GM19463 (cell line): ENCODE measurements at regions not wholly inside any gene's neighbourhood (a gene's known extent, or its start where the extent isn't known, plus 50 kb on each side); places are given as distances from the start of the nearest gene placed in this dataset.
A peak's percentile ranks its signal among the peaks of the same experiment; 100 is the strongest.
"Not testable (repeated sequence)": the region's sequence is repeated elsewhere in the genome, so short reads cannot be mapped to it uniquely, and the experiment has no call there.

ENCODE experiments used
- ATAC-seq: cut with Tn5 transposase; IDR thresholded peaks from one replicate; pipeline ENCODE4 v1.9.1; 2021; ENCODE audit warnings: mild to moderate bottlenecking, moderate library complexity; ENCODE audit not compliant: unreplicated experiment

DNA sequence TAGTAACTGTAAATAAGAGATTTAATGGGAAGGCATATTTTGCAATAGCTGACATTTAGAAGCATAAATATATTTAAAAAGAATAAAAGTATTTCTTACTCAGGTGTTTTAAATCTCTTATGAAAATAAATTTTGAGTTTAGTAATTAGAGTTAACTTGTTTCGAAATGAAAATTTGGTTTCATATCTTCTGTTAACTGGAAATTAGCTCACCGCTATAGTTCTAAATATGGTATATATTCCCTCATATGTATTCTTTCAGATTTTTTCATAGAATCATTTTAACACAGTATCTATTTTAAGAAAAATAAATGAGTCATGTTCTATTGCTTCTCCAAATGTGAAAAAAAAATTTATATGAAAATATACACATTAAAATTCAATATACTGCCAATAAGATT is 434.1 kb downstream of the DTWD2 start:
- ATAC-seq, result no peak

- no peak for ATAC-seq
Measured at GRCh38 chr5:118553662-118554061, 434.7 kb downstream of the DTWD2 start.

DNA sequence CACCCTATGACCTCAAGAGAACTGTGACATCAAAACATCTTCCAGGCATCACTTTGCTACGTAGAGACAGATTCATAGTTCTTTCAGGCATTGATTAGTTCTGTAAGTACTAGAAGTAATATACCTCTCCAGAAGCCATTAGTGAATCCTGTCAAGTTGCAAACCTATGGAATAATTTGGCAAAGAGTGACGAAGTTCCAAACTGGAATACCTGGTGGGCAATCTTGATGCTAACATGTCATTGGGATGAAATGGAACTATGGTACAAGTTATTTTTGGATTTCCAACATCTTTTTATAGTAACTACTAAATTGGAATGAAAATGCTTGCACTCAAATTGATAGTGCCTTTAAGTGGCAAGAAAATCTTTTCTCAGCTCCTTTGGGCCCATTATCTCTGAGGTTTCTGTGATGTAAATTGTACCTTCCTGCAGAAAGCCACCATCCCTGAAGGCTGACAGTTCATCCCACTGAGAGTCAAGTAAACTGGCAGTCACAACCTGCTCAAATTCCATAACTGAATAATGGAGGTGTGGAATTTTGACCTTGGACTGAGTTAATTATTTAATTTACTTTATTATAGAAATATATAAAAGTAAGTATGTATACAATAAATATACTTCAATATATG is 435.5 kb downstream of the DTWD2 start:
- no peak for ATAC-seq

- ATAC-seq, result no peak
Measured at GRCh38 chr5:118552146-118552545, 436.2 kb downstream of the DTWD2 start.

DNA sequence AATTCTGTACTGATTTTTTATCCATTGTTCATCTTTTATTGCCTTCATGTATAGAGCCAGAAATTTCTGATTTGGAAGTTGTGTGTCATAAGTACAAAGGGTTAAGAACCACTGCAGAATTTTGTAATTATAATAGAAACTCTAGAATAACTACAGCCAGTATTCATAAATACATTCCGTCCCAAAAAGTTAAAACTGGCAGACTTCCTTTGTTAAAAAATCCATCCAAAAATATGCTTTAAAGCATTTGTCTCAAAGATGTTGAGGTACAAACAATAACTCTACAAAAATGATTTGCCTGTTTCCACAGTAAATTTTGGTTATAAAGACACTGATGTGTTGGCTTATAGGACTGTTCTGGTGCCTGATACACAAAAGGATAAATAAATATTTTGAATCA is 436.6 kb downstream of the DTWD2 start:
- ATAC-seq, result no peak

GRCh38 chr5:118551031-118551430 is 437.3 kb downstream of the DTWD2 start:
- no peak for ATAC-seq

- no peak for ATAC-seq
Measured at GRCh38 chr5:118548761-118549720, 439.3 kb downstream of the DTWD2 start.

GRCh38 chr5:118545470-118545869 is 442.9 kb downstream of the DTWD2 start:
- ATAC-seq, result no peak

DNA sequence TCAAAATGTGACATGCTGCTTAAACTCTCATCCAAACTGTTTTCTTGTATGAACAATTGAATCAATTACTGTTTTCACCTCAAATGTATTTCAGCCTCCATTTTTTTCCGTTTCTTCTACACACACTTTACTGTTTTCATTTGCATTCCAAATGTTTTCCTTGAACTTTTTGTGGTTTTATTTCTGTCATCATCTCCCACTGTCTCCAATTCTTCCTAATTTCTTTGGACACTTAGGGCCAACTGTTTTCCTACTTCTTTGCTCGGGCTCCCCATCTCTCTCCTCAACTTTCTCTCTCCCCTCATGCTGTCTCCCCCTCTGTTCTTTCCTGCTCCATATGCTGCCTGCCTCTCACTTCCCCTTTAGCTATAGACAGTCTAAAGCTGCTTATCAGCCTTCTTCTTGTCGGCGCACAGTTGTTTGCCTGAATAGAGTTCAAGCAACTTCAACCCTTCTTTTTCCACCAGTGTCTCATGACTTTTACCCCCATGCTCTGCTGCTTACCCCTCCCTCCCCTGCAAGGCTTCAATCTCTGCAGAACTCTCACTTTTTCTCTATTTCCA is 443.4 kb downstream of the DTWD2 start:
- ATAC-seq, result no peak

GRCh38 chr5:118533923-118534322 is 454.4 kb downstream of the DTWD2 start:
- ATAC-seq, result no peak

DNA sequence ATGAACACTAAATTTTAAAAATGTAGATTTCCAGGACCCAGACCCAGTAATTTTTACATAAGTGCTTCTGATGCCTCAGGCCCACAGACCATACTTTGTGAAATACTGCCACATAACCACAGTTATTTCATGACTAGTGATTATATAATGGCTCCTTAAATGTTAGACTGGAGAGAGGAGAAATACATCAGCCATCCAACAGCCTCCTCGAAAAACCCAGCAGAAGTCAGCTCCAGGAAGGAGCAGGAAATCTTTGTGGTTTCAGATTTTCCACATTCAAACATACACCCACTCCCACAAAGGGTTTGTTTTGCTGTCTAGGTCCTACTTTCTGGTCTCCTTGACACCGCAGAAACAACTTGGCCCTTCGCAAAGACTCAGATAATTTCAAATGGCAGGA is 455.2 kb downstream of the DTWD2 start:
- no peak for ATAC-seq

DNA sequence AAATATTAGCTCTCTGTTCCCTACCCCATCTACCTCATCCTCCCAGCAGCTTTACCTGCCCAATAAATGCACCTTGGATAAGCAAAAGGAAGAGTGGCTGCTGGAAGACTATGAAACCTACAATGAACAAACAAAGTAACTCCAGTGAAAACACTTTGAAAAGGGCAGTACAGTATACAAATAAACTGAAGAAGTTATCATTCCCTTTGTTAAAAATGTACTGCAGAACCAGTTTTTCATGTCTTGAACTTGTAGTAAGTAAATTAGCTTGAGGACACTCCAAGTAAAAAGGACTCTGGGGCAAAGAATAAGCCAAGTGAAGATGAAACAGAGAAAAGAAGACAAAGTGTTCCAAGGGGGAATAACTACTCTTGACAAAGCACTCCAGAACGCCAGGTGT is 457.1 kb downstream of the DTWD2 start:
- no peak for ATAC-seq

DNA sequence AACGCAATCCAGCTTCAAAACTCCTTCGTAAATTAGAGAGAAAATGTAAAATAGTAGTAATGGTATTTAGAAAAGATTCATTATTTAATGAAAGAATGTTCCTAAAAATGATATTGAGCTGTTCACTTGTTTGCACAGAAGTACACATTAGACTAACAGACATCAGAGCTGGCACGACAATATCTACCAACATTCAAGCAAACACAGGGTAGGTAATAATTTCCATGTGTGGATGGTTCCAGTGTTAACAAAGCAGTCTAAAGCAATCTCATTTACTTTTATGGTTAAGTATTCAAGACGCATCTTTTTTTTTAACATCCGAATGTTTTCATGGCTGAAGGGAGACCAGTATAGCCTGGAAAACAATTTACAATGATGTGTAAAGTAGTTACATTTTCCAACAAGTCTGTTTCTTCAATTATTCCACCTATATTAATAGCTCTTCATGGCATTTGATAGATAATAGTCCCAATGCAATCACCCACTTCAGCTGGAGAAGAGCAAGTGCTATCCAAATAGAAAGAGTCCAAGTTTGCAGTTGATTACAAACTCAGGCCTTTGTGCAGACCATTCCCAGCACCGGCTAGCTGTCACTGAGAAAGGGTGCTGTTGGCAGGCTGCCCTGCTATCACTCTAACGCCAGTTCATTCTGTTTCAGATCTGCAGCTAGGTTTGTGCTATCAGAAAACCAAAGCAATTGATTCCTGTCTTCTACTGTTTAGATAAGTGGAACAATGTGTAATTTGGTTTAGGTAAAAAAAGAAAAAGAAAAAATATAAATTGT is 458.8 kb downstream of the DTWD2 start:
- no peak for ATAC-seq

DNA sequence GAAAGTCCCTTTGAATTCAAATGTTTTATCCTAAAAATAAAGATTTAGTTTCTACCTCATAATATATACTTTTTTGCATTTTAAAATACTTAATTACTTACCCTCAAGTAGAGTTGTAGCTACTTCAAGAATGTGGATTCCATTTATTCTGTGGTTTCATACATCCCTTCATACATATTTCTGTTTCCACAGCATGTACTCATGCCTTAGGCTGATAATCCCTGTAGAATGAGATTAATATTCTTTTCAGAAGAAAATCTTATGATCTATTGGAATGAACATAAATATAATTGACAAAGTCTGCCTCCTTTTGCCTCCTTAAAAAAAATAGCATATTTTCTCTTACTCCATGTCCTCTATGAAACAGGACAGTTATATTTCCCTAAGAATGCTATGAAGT is 465.7 kb downstream of the DTWD2 start:
- ATAC-seq, result no peak

DNA sequence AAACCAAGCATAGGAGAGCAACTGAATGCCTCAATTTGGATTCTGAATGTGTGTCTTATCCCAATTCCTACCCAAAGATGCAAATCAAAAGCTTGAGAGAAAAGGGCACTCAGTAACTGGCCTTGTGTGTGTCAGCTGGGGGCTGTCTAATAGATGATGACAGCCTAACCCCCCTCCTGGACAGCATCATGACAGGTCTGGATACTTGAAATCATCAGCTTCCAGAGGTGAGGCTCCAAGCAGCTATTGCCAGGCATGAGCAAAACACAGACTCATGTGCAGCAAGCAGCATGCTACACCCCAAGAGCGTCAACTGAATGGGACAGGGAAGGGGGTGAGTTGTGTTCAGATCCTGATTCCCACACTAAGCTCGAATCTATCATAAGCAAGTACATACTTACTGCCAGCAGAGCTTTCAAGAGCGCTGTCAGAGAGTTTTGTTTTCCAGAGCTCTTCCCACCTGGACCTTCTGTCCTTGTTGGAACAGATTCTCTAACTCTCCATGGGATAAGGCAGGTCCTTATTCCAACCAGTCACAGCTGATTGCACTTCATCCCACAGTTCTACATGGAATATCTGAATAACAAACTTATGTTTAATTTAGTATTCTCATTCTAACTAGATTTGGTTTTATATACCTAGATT is 467.5 kb downstream of the DTWD2 start:
- ATAC-seq, result no peak

GRCh38 chr5:118519466-118519865 is 468.9 kb downstream of the DTWD2 start:
- ATAC-seq, result no peak

DNA sequence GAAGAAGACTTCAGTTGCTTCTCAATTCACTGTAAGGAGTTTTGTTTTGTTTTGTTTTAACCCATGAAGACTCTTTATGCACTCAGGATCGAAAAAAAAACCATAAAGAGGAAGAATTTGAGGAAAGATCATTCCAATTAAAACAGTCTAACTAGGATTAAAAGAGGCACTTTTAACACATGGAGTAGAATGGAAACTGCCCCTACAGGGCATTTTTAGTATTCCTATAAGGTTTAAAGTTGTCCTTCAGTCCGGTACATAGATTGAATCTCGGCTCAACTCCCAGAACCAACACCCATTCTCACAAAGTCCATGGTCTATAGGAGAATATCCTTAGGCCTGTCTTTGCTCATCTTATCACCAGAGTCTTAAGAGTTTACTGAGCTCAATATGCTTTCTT is 469.6 kb downstream of the DTWD2 start:
- ATAC-seq, result no peak

GRCh38 chr5:118511846-118512245 is 476.5 kb downstream of the DTWD2 start:
- ATAC-seq, result no peak

- peak; percentile 92 for ATAC-seq
Measured at GRCh38 chr5:118506217-118506852, 482.0 kb downstream of the DTWD2 start.

- not testable (repeated sequence) for ATAC-seq
Measured at GRCh38 chr5:118502232-118502631, 486.1 kb downstream of the DTWD2 start.
